ENCODE measurements at regions not wholly inside any gene's neighbourhood (a gene's known extent, or its start where the extent isn't known, plus 50 kb on each side); places are given as distances from the start of the nearest gene placed in this dataset.
"Not testable (repeated sequence)": the region's sequence is repeated elsewhere in the genome, so short reads cannot be mapped to it uniquely, and the experiment has no call there.

GRCh38 chr11:82533628-82534327 is 199.9 kb downstream of the FAM181B start:
- DNase-seq (ENCODE audit: low read depth in 2 of 2) = no peak

GRCh38 chr11:82529936-82530335 is 203.7 kb downstream of the FAM181B start:
- no peak for DNase-seq (ENCODE audit: low read depth in 2 of 2)

DNA sequence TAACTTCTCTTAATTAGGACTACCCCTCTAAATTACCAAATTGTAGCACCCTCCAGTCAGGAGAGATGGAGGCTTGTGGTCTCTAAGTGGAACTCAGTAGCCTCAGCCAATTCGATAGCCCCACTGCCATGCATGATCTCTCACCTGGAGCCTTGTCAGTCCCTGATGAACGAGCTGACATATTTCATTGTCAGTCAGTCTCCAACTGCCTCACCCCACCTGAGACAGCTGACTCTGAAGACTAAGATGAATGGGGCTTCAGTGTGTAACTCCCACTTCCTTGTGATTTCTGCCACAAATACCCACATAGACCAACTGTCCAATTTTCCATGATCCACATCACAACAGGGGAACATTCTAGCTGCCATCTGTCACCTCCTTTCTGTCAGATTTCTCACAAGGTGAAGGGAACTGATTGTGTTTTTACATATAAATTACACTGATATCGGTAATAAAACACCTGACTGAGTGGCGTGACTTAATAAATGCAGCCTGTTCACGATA is 206.5 kb downstream of the FAM181B start:
- no peak for DNase-seq (ENCODE audit: low read depth in 2 of 2)

GRCh38 chr11:82523141-82523540 is 210.5 kb downstream of the FAM181B start:
- DNase-seq (ENCODE audit: low read depth in 2 of 2) = no peak

DNA sequence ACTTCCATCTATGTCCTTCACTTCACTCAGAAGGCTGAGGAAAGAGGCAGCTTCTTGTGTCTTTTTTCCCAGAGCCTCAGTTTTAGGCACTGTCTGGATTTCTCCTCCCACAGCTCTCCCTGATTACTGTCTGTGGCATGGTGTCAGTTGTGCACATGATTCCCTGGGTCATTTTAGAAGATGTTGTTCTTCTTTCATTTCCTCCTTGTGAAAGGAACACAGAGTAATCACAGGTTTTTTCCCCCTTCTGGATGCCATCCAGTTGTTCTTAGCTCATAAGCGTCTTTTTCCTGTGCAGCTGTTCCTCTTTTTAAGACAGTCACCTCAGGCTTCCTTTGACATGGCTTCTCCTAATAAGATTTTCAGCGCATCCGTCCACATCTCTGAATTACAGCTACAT is 212.2 kb downstream of the FAM181B start:
- DNase-seq (ENCODE audit: low read depth in 2 of 2) = no peak

GRCh38 chr11:82507288-82507687 is 226.4 kb downstream of the FAM181B start:
- no peak for DNase-seq (ENCODE audit: low read depth in 2 of 2)

- DNase-seq (ENCODE audit: low read depth in 2 of 2) = no peak
Measured at GRCh38 chr11:82505379-82505778, 228.3 kb downstream of the FAM181B start.

GRCh38 chr11:82501174-82501573 is 232.5 kb downstream of the FAM181B start:
- DNase-seq (ENCODE audit: low read depth in 2 of 2) = not testable (repeated sequence)

DNA sequence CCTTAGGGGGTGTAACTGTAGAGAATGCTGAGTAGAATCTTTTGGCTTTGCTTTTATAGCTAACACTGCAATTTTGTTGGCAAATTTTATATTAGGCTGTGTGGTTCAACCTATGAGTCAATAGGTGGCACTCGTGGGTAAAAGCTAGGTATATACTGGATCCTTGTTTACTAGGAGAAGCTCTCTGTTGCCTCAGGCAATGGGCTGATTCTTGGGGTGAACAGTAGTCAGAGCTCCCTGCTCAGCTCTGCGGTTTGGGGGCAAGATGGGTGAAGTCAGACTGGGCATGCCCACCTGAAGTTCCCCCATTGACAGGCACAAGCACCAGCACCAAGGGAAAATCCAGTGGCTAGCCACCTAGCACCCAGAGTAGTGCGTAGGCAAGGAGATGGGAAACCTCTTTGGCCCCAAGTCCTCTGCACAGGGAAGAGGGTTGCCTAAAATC is 238.7 kb downstream of the FAM181B start:
- DNase-seq (ENCODE audit: low read depth in 2 of 2) = no peak

DNA sequence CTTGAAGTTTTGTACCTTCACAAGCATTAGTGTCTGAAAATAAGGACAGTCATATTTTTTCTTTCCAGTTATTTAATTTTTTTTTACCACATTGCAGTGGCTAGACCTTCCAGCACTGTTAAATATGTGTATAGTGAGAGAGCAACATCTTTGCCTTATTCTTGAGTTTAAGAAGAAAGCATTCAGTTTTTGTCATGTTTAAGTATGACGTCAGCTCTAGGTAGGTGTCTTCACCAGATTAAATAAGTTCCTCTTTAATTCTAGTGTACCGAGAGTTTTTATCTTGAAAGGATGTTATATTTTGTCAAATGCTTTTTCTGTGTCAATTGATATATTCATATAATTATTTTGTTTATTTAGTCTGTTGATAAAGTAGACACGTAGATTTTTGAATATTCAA is 258.8 kb downstream of the FAM181B start:
- no peak for DNase-seq (ENCODE audit: low read depth in 2 of 2)

DNA sequence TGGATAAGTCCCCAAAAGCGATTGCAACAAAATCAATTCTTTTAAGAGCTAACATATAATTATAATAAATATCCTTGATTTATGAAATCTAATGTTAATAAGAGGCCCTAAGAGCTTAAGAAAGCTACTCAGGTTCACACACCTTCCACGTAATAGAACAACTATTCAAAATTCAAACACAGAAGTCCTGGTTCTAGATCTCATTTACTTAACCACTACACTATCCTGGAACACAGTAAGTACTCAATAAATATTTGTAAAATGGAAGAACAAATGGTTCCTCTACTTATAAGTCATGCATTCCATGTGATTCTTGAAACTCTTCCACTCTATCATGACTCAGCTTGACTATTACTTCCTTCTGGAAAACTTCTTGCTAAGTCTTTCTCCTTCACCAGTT is 268.2 kb downstream of the FAM181B start:
- no peak for DNase-seq (ENCODE audit: low read depth in 2 of 2)

GRCh38 chr11:82462608-82463242 is 270.9 kb downstream of the FAM181B start:
- no peak for DNase-seq (ENCODE audit: low read depth in 2 of 2)

DNA sequence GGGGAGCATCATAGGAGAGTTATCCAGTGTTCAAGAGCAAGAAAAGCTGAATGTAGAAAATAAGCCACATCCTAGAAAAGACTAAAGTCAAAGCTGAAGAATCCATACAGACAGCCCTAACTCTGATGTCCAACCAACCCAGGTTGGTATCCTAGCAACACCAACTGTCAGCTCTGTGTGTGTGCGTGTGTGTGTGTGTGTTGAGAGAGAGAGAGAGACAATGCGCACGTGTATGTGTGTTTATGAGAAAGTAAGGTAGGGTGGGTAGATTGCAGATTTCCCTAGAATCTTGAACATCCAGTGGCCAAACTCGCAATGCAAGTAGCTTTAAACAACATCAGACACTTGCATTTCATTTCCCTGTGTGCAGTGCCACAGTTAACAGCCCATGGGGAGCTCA is 274.9 kb downstream of the FAM181B start:
- no peak for DNase-seq (ENCODE audit: low read depth in 2 of 2)

GRCh38 chr11:82458147-82458546 is 275.5 kb downstream of the FAM181B start:
- DNase-seq (ENCODE audit: low read depth in 2 of 2) = no peak

- no peak for DNase-seq (ENCODE audit: low read depth in 2 of 2)
Measured at GRCh38 chr11:82450996-82451395, 282.7 kb downstream of the FAM181B start.

GRCh38 chr11:82406611-82407010 is 327.1 kb downstream of the FAM181B start:
- no peak for DNase-seq (ENCODE audit: low read depth in 2 of 2)

- DNase-seq (ENCODE audit: low read depth in 2 of 2) = no peak
Measured at GRCh38 chr11:82405421-82405820, 328.2 kb downstream of the FAM181B start.

GRCh38 chr11:82404981-82405380 is 328.7 kb downstream of the FAM181B start:
- DNase-seq (ENCODE audit: low read depth in 2 of 2) = no peak

- no peak for DNase-seq (ENCODE audit: low read depth in 2 of 2)
Measured at GRCh38 chr11:82403640-82404305, 329.9 kb downstream of the FAM181B start.

DNA sequence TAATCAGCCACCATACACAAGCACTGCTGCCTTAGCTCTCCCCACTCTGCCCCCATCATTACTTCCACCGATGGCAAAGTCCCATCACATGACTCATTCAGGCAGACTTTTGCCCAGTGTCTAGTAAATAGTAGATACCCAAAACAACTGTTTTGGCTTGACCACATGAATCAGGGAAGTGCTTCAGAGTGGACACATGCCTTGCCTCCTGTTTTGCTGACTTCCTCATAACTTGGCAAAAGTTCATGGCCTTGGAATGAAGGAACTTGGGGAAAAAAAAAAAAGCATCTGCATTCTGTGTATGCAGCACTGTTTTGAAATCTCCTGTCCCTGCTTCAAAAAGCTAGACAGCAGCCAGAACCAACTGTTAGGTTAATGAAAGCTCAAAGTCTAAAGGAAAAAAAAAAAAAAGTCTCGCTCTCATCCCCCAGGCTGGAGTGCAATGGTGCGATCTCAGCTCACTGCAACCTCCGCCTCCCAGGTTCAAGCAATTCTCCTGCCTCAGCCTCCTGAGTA is 335.3 kb downstream of the FAM181B start:
- DNase-seq (ENCODE audit: low read depth in 2 of 2) = no peak

DNA sequence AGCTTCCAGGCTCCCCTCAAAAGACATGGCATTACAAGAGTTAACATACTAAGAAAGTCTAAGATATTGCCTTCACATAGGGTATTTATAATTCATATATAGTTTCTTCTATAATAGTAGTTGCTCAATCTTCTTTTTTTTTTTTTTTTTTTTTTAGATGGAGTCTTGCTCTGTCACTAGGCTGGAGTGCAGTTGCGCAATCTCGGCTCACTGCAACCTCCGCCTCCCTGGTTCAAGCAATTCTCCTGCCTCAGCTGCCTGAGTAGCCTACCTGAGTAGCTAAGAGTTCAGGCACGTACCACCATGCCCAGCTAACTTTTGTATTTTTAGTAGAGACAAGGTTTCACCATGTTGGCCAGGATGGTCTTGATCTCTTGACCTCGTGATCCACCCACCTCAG is 337.0 kb downstream of the FAM181B start:
- not testable (repeated sequence) for DNase-seq (ENCODE audit: low read depth in 2 of 2)

DNA sequence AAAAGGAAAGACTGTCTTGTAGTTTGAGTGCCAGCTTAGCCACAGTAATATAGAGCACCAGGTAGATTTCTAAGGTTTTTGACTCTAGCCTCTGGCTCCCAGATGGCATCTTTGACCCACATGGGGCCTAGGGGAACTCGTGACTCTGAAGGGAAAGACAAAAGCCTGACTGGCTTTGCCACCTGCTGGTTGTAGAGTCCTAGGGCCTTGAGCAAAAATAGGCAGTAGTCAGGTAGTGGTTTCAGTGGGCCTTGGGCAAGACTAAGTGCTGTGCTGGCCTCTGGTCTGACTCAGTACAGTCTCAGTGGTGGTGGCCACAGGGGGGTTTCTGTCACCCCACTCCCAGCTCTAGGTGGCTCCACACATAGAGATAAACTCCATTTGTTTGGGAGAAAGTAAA is 349.4 kb downstream of the FAM181B start:
- DNase-seq (ENCODE audit: low read depth in 2 of 2) = no peak
